ENCODE measurements at regions not wholly inside any gene's neighbourhood (a gene's known extent, or its start where the extent isn't known, plus 50 kb on each side); places are given as distances from the start of the nearest gene placed in this dataset.

DNA sequence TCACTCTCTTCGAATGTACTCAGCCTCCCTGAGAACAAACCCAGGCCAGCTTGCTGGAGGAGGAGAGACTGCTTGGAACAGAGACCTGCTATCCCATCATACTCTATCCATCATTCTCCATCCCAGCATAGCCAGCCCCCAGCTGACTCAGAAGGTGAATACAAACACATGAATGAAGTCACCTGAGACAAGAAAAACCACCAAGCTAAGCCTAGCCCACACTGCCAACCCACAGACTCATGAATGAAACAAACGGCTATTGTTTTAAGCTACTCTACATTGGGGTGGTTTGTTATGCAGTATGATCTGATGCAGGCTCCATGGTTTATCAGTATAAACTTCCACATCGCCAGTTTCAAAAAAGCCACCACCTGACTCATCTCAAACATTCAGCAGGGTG is 395.6 kb downstream of the SETD4 start:
- no peaks in the 10 kb centered on the region for H3K9me3 ChIP-seq (ENCODE audit: control insufficient read depth, insufficient read depth, low read depth, low read length)
- H3K36me3 ChIP-seq (ENCODE audit: control insufficient read depth, insufficient read depth, low read length): no peaks in the 10 kb centered on the region
- no TSS peak for BruUV-seq (replicated peaks)
- no peaks in the 10 kb centered on the region for H3K4me1 ChIP-seq (ENCODE audit: control insufficient read depth, insufficient read depth, low read length)
- intact Hi-C loops (cut with micrococcal nuclease; ENCODE audit: unreplicated experiment): no loop called here
- no peak overlapping the region for H3K4me3 ChIP-seq (ENCODE audit: low read depth in 2 of 2, low read length in 2 of 2)
- no peak for ATAC-seq
- TF ChIP-seq POLR2AphosphoS5 (IDR thresholded peaks at IDR 0.05; ENCODE audit: low read depth, low read length): no peak
- no peak for TF ChIP-seq SIN3A (IDR thresholded peaks at IDR 0.05; ENCODE audit: borderline replicate concordance, insufficient read depth, low read depth, low read length)
- no peak for TF ChIP-seq TCF7L2 (IDR thresholded peaks at IDR 0.05; ENCODE audit: low read depth, low read length)
- TF ChIP-seq, protein P1, sequence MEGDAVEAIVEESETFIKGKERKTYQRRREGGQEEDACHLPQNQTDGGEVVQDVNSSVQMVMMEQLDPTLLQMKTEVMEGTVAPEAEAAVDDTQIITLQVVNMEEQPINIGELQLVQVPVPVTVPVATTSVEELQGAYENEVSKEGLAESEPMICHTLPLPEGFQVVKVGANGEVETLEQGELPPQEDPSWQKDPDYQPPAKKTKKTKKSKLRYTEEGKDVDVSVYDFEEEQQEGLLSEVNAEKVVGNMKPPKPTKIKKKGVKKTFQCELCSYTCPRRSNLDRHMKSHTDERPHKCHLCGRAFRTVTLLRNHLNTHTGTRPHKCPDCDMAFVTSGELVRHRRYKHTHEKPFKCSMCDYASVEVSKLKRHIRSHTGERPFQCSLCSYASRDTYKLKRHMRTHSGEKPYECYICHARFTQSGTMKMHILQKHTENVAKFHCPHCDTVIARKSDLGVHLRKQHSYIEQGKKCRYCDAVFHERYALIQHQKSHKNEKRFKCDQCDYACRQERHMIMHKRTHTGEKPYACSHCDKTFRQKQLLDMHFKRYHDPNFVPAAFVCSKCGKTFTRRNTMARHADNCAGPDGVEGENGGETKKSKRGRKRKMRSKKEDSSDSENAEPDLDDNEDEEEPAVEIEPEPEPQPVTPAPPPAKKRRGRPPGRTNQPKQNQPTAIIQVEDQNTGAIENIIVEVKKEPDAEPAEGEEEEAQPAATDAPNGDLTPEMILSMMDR (IDR thresholded peaks at IDR 0.05): no peak
- TF ChIP-seq, protein P2, sequence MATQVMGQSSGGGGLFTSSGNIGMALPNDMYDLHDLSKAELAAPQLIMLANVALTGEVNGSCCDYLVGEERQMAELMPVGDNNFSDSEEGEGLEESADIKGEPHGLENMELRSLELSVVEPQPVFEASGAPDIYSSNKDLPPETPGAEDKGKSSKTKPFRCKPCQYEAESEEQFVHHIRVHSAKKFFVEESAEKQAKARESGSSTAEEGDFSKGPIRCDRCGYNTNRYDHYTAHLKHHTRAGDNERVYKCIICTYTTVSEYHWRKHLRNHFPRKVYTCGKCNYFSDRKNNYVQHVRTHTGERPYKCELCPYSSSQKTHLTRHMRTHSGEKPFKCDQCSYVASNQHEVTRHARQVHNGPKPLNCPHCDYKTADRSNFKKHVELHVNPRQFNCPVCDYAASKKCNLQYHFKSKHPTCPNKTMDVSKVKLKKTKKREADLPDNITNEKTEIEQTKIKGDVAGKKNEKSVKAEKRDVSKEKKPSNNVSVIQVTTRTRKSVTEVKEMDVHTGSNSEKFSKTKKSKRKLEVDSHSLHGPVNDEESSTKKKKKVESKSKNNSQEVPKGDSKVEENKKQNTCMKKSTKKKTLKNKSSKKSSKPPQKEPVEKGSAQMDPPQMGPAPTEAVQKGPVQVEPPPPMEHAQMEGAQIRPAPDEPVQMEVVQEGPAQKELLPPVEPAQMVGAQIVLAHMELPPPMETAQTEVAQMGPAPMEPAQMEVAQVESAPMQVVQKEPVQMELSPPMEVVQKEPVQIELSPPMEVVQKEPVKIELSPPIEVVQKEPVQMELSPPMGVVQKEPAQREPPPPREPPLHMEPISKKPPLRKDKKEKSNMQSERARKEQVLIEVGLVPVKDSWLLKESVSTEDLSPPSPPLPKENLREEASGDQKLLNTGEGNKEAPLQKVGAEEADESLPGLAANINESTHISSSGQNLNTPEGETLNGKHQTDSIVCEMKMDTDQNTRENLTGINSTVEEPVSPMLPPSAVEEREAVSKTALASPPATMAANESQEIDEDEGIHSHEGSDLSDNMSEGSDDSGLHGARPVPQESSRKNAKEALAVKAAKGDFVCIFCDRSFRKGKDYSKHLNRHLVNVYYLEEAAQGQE (IDR thresholded peaks at IDR 0.05; ENCODE audit: insufficient read depth in 1 of 2, low read depth in 2 of 2, low read length in 1 of 2): no peak
- in situ Hi-C loops (cut with HindIII; ENCODE audit: low pct_unique_long_range_greater_than_20kb, low sequenced_read_pairs): no loop called here
- no peak overlapping the region for H3K27ac ChIP-seq (ENCODE audit: low read length)
- POLR2A ChIA-PET: no interaction called here
- no peaks in the 10 kb centered on the region for H3K27me3 ChIP-seq (ENCODE audit: control insufficient read depth, insufficient read depth, low read length)
- DNase-seq (ENCODE audit: low read depth, low spot score): no peak
- CTCF ChIA-PET: no interaction called here

DNA sequence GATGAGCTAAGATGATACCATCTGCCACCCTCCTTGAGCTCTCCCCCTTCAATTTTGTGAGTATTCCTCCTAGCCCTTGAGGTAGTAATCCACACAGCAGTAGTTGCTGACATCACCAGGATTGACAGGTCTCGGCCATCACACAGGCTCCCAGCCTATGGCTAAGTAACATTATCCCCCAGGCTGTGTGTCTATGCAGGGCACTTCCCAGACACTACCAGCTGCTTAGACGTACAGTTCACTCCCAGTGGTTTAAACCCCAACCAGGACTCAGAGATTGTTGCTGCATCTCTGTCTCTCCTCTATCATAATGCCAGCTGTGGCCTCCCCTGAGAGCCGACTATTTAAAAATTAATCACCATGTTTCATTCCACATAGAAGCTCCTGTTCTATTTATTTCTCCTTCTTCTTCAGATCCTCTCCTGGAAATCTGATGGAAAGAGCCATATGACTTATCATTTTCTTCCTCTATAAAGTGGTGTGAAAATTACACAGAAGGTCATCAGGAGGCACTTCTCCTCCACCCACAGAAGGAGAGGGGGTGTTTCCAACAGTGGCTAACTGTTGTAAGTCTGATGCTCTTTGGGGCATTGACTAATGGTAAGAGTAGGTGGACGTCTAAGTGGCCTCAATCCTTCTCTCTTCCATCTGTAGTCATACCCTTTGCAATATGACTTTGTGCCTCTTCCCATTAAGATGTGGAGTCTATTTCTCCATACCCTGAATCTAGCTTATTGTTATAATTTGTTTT is 396.3 kb downstream of the SETD4 start:
- BruUV-seq (replicated peaks): no TSS peak
- Histone ChIP-seq H3K4me1 (ENCODE audit: control insufficient read depth, insufficient read depth, low read length) (no peaks in the 10 kb centered on the region), H3K27ac (ENCODE audit: low read length) (no peak overlapping the region), H3K36me3 (ENCODE audit: control insufficient read depth, insufficient read depth, low read length) (no peaks in the 10 kb centered on the region), H3K27me3 (ENCODE audit: control insufficient read depth, insufficient read depth, low read length) (no peaks in the 10 kb centered on the region), H3K4me3 (ENCODE audit: low read depth in 2 of 2, low read length in 2 of 2) (no peak overlapping the region), H3K9me3 (ENCODE audit: control insufficient read depth, insufficient read depth, low read depth, low read length) (no peaks in the 10 kb centered on the region)
- CTCF ChIA-PET: no interaction called here
- TF ChIP-seq TCF7L2 (IDR thresholded peaks at IDR 0.05; ENCODE audit: low read depth, low read length) (no peak), POLR2AphosphoS5 (IDR thresholded peaks at IDR 0.05; ENCODE audit: low read depth, low read length) (no peak), SIN3A (IDR thresholded peaks at IDR 0.05; ENCODE audit: borderline replicate concordance, insufficient read depth, low read depth, low read length) (no peak)
- TF ChIP-seq, protein P2 (IDR thresholded peaks at IDR 0.05; ENCODE audit: insufficient read depth in 1 of 2, low read depth in 2 of 2, low read length in 1 of 2): no peak
- TF ChIP-seq, protein P1 (IDR thresholded peaks at IDR 0.05): no peak
- no peak for DNase-seq (ENCODE audit: low read depth, low spot score)
- no peak for ATAC-seq
- intact Hi-C loops (cut with micrococcal nuclease; ENCODE audit: unreplicated experiment) (no loop called here), in situ Hi-C loops (cut with HindIII; ENCODE audit: low pct_unique_long_range_greater_than_20kb, low sequenced_read_pairs) (no loop called here)
- POLR2A ChIA-PET: interaction anchor here (0.6 kb wide), 1 partner anchor 590 kb away, joined by 3 read pairs; no protein-coding TSS in a partner anchor
